SHP77 (cell line): ENCODE measurements at regions not wholly inside any gene's neighbourhood (a gene's known extent, or its start where the extent isn't known, plus 50 kb on each side); places are given as distances from the start of the nearest gene placed in this dataset.
A peak's percentile ranks its signal among the peaks of the same experiment; 100 is the strongest.
"Not testable (repeated sequence)": the region's sequence is repeated elsewhere in the genome, so short reads cannot be mapped to it uniquely, and the experiment has no call there.

Experiments used
- DNase-seq, 2 experiments: peaks; one replicate each; lab custom pipeline; 2025; lab: John Stamatoyannopoulos, UW

DNA sequence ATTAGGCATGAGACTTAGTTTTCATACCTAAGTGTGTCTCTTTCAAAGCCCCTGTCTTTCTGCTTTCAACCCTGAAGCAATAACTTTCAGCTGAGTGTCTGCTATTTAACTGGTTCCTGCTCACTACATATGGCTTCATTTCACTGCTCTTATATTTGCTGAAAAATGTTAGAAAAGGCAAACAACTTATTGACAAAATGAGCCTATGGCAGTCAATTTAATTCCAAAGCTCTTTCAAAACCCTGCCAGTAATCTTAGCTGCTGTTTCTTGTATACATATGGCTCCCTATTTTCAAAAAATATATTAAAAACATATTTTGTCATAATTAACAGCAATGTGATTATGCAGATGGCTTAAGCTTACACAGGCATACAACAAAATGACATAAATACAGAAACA lies 334.1 kb upstream of the MGAT4C start:
- no peak for DNase-seq

- no peak for DNase-seq
Measured at GRCh38 chr12:86574143-86574542, 318.0 kb upstream of the MGAT4C start.

DNA sequence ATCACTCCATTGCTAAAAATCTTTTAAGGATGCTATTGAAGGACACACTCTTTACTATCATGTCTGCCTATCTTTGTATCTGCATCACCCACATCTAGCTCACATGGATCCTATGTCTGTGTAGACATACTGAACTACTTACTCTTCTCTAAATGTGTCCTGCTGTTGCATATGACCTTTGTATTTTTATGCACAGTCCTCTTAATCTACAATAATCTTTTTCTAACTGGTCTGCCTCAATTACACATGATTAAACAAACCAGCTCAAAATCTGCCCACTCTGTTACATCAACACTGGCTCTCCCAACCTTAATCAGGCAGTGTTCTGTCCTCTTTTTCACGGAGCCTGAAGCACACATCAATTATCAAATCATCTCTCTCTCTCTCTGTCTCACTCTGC lies 316.3 kb upstream of the MGAT4C start:
- DNase-seq = no peak

DNA sequence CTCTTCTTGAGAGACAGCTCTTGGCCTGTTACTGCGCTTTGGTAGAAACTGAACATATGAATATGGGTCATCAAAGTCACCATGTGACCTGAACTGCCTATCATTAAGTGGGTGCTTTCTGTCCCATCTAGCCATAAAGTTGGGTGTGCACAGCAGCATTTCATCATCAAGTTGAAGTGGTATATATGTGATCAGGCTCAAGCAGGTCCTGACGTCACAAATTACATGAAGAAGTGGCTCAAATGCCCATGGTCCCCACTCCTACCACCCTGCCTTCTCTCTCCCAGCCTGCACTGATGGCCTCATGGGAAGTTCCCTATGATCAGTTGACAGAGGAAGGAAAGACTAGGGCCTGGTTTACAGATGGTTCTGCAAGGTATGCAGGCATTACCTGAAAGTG lies 308.8 kb upstream of the MGAT4C start:
- no peak for DNase-seq

DNA sequence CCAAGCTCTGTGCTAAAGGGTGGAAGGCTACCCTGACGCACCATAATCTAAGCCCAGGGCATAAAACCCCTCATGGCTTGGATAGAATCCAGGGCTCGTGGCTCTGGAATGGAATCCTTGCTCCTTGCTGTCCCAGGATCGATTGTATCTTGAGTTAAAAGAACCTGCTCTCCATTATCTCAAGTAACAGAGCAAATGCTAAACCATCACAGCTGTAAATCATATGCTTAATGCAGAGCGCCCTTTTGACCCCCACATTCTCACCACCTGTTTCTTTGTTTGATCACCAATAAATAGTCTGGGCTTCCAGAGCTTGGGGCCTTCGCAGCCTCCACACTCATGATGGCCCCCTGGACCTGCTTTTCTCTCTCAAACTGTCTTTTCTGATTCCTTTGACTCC lies 299.3 kb upstream of the MGAT4C start:
- DNase-seq = not testable (repeated sequence)

GRCh38 chr12:86551146-86551571 lies 295.0 kb upstream of the MGAT4C start:
- DNase-seq = no peak

- DNase-seq = no peak
Measured at GRCh38 chr12:86550218-86551145, 294.3 kb upstream of the MGAT4C start.

DNA sequence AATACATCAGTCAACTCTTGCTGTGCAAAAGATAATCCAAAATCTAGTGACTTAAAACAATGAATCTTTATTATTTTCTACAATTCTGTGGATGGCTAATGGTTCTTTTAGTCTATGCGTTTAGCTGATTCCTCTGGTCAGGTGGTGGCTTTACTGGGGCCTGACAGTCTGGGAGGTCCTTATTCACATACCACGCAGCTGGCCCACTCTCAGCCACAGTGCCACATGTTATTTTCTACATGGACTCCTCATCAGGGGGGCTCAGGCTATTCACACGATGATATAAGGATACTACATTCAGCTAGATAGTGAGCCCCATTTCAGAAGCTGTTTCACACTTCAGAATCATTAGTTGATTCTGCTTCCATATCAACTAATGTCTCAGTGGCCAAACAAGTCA lies 287.5 kb upstream of the MGAT4C start:
- DNase-seq = no peak

DNA sequence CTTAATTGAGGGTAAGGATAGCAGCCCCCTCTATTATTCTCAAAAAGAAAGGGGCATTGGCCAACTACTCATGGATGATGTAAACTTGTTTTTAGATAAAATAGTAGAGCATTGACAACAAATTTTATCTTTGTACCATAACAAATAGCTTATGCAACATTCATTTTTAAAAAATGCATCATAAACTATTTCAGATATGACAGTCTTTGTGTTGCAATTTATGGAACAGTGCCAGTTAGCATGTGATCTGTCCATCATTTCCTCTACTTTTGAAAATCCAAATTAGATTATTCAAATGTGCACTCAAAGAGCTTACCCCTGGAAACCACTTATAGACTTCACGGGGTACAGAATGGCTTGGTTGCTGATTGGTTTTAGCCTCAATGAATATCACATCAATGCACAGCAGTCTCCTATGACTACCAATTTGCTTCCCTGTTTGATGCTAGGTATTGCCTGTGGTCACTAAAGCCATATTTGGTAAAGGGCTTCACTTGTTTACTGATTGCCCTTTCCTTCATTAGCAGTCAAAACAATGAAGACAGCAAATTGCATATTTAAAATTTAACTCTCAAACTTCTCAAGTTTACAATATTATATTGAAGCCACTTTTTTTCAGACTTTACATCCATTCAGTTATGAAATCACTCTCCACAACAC lies 274.9 kb upstream of the MGAT4C start:
- DNase-seq = no peak

- no peak for DNase-seq
Measured at GRCh38 chr12:86526060-86526595, 269.9 kb upstream of the MGAT4C start.

DNA sequence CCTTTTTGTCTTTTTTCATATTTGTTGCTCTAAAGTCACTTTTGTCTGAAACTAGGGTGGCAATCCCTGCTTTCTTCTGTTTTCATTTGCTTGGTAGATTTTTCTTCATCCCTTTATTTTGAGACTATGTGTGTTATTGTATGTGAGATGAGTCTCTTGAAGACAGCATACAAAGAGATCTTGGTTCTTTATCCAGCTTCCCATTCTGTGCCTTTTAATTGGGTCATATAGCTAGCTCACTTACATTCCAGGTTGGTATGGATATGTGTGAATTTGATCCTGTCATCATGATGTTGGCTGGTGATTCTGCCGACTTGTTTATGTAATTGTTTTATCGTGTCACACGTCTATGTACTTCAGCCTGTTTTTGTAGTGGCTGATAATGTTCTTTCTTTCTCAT lies 267.7 kb upstream of the MGAT4C start:
- DNase-seq = no peak

DNA sequence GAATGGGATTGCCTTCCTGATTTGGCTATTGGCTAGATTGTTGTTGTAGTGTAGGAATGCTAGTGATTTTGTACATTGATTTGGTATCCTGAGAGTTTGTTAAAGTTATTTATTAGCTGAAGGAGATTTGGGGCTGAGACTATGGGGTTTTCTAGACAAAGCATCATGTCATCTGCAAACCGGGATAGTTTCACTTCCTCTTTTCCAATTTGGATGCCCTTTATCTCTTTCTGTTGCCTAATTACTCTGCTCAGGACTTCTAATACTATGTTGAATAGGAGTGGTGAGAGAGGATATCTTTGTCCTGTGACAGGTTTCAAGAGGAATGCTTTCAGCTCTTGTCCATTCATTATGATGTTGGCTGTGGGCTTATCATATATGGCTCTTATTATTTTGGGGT lies 265.7 kb upstream of the MGAT4C start:
- DNase-seq = no peak

GRCh38 chr12:86513226-86513625 lies 257.0 kb upstream of the MGAT4C start:
- no peak for DNase-seq

- no peak for DNase-seq
Measured at GRCh38 chr12:86496595-86496994, 240.4 kb upstream of the MGAT4C start.

- no peak for DNase-seq
Measured at GRCh38 chr12:86484473-86484872, 228.3 kb upstream of the MGAT4C start.

GRCh38 chr12:86473231-86473630 lies 217.0 kb upstream of the MGAT4C start:
- no peak for DNase-seq

DNA sequence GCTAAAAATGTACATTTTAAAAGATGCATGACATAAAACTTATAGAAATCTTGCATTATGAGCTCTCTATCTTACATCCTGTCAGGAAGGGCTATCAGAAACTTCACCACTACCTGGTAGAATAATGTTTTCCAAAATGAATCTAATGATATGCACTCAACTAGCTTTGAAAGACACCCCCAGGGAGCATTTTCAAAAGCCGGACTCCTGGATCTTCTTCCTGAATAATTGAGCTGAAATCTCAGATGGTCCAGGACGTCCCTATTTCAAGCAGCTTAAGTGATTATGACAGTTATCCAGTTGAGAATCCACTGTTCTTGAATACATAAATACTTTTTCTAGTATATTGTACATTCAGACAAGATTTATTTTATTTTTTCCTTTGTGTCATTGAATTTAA lies 200.6 kb upstream of the MGAT4C start:
- no peak for DNase-seq

GRCh38 chr12:86456241-86456640 lies 200.1 kb upstream of the MGAT4C start:
- DNase-seq = no peak

DNA sequence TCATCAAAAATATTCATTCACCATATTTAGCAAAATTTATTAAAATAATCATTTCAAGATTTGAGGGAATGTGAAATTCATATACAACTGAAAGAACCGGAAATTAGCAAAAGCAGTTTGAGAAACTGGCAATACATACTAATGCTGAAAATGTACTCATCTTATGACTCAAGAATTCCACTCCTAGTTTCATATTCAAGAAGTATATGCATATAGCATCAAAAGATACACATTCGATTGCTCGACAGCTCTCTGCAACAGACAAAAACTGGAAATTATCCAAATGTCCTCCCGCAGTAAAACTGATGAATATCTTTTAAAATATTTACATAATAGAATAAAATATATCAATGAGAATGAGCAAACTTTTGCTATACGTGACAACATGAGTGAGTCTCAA lies 189.2 kb upstream of the MGAT4C start:
- DNase-seq = no peak

DNA sequence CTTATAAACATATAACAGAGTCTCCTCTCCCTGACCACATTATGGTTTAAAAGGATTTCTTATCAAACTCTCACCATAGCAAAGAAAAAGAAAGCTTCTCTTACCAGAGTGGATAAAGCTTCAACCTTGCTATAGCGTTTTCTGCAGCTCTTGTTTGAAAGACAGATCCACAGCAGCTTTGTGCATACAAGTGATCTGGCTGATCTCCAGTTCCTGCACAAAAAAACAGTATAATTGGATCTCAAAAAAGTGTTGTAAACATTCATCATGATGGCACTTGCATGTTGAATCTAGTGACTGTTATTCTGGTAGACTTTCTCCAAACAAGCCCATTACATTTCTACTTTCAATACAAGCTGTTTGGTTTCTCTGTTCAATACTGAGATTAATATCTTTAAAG lies 178.9 kb upstream of the MGAT4C start:
- peak in 1 of 2 experiments; percentile 28 for DNase-seq

- no peak for DNase-seq
Measured at GRCh38 chr12:86429824-86430223, 173.6 kb upstream of the MGAT4C start.

DNA sequence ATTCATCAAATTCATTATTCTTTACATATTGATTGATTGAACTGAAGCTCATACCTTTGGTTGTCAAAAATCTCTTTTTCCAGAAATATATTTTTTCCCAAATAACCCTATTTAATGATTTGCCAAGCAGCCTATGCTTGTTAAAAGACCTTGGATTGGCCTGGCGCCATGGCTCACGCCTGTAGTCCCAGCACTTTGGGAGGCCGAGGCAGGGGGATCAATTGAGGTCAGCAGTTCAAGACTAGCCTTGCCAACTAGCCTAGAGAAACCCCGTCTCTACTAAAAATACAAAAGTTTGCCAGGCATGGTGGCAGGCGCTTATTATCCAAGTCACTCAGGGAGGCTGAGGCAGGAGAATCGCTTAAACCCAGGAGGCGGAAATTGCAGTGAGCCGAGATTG lies 165.1 kb upstream of the MGAT4C start:
- no peak for DNase-seq

DNA sequence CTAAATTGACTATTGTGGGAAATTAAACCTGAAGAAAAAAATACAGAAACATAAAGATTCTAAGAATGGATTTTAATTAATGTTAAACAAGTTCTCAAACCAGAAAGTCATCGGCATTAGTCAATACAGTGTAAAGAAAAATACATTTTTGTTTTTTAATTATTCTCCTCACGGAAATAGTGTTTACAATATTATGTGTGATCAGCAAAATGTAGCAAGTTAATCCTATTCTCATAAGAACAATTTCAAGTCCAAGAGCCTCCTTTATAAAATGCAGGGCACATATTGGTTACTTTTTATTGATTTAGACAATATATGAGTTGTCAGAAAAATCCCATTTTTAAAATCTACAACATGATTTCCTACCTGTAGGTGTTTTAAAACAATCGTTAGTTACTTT lies 158.0 kb upstream of the MGAT4C start:
- no peak for DNase-seq
